ENCODE measurements at regions not wholly inside any gene's neighbourhood (a gene's known extent, or its start where the extent isn't known, plus 50 kb on each side); places are given as distances from the start of the nearest gene placed in this dataset.

GRCh38 chr11:114819028-114819427, 140.7 kb downstream of the NXPE2 start:
- ATAC-seq (replicated peaks) = no peak

GRCh38 chr11:114820621-114821020, 142.3 kb downstream of the NXPE2 start:
- Mint-ChIP-seq H3K36me3 (no peaks in the 10 kb centered on the region), H3K27ac (no peak overlapping the region), H3K4me1 (no peaks in the 10 kb centered on the region), H3K4me3 (no peak overlapping the region), H3K9me3 (peaks cover 3 to 4% of the 10 kb centered on the region in 2 donors), H3K27me3 (no peaks in the 10 kb centered on the region)
- no peak for ATAC-seq (replicated peaks)
- DNase-seq = no peak

More at GRCh38 chr11:114819028-114819427, 140.7 kb downstream of the NXPE2 start:
- no peaks in the 10 kb centered on the region for H3K36me3 Mint-ChIP-seq
- peaks cover 3 to 4% of the 10 kb centered on the region in 2 donors for H3K9me3 Mint-ChIP-seq
- no peak for DNase-seq
- no peak overlapping the region for H3K27ac Mint-ChIP-seq
- no peak overlapping the region for H3K4me3 Mint-ChIP-seq
- no peaks in the 10 kb centered on the region for H3K27me3 Mint-ChIP-seq
- no peaks in the 10 kb centered on the region for H3K4me1 Mint-ChIP-seq

GRCh38 chr11:114821621-114822412, 143.5 kb downstream of the NXPE2 start:
- Mint-ChIP-seq H3K36me3 (no peaks in the 10 kb centered on the region), H3K4me1 (no peaks in the 10 kb centered on the region), H3K27me3 (peaks cover 0 to 3% of the 10 kb centered on the region in 2 donors), H3K27ac (no peak overlapping the region), H3K4me3 (no peak overlapping the region), H3K9me3 (peaks cover 3 to 4% of the 10 kb centered on the region in 2 donors)
- ATAC-seq (replicated peaks) (no peak), DNase-seq (no peak)

GRCh38 chr11:114826910-114827442, 148.6 kb downstream of the NXPE2 start:
- ATAC-seq (replicated peaks) (no peak), DNase-seq (no peak)
- Mint-ChIP-seq H3K27me3 (peaks cover 0 to 4% of the 10 kb centered on the region in 2 donors), H3K4me3 (no peak overlapping the region), H3K27ac (no peak overlapping the region), H3K4me1 (no peaks in the 10 kb centered on the region), H3K36me3 (no peaks in the 10 kb centered on the region), H3K9me3 (peaks cover 3 to 4% of the 10 kb centered on the region in 2 donors)

- H3K27me3 Mint-ChIP-seq = peaks cover 0 to 4% of the 10 kb centered on the region in 2 donors
- DNase-seq = no peak
- H3K27ac Mint-ChIP-seq = no peak overlapping the region
- no peaks in the 10 kb centered on the region for H3K36me3 Mint-ChIP-seq
- no peak overlapping the region for H3K4me3 Mint-ChIP-seq
- H3K9me3 Mint-ChIP-seq = peaks cover 3 to 4% of the 10 kb centered on the region in 2 donors
- no peaks in the 10 kb centered on the region for H3K4me1 Mint-ChIP-seq
- ATAC-seq (replicated peaks) = no peak
These were observed 149.4 kb downstream of the NXPE2 start for GRCh38 chr11:114827736-114828135.

GRCh38 chr11:114832532-114833125, 154.3 kb downstream of the NXPE2 start:
- H3K9me3 Mint-ChIP-seq = peaks cover 0 to 2% of the 10 kb centered on the region in 2 donors
- no peak for DNase-seq
- no peaks in the 10 kb centered on the region for H3K4me1 Mint-ChIP-seq
- no peaks in the 10 kb centered on the region for H3K27me3 Mint-ChIP-seq
- ATAC-seq (replicated peaks) = no peak
- H3K4me3 Mint-ChIP-seq = no peak overlapping the region
- no peak overlapping the region for H3K27ac Mint-ChIP-seq
- no peaks in the 10 kb centered on the region for H3K36me3 Mint-ChIP-seq

GRCh38 chr11:114836161-114836560, 157.8 kb downstream of the NXPE2 start:
- Mint-ChIP-seq H3K27me3 (no peaks in the 10 kb centered on the region), H3K27ac (no peak overlapping the region), H3K36me3 (no peaks in the 10 kb centered on the region), H3K4me1 (no peaks in the 10 kb centered on the region), H3K9me3 (peaks cover 4 to 10% of the 10 kb centered on the region in 2 donors), H3K4me3 (no peak overlapping the region)
- ATAC-seq (replicated peaks) (no peak), DNase-seq (no peak)

GRCh38 chr11:114844896-114845295, 166.6 kb downstream of the NXPE2 start:
- no peak overlapping the region for H3K4me3 Mint-ChIP-seq
- ATAC-seq (replicated peaks) (no peak), DNase-seq (no peak)
- peaks cover 0 to 4% of the 10 kb centered on the region in 2 donors for H3K27me3 Mint-ChIP-seq
- H3K4me1 Mint-ChIP-seq = no peaks in the 10 kb centered on the region
- H3K36me3 Mint-ChIP-seq = no peaks in the 10 kb centered on the region
- H3K27ac Mint-ChIP-seq = no peak overlapping the region
- H3K9me3 Mint-ChIP-seq = peaks cover 0 to 4% of the 10 kb centered on the region in 2 donors

- no peaks in the 10 kb centered on the region for H3K36me3 Mint-ChIP-seq
- H3K27ac Mint-ChIP-seq = no peak overlapping the region
- no peak for ATAC-seq (replicated peaks)
- H3K4me1 Mint-ChIP-seq = no peaks in the 10 kb centered on the region
- no peak overlapping the region for H3K4me3 Mint-ChIP-seq
- peaks cover 0 to 4% of the 10 kb centered on the region in 2 donors for H3K27me3 Mint-ChIP-seq
- DNase-seq = no peak
- peaks cover 0 to 4% of the 10 kb centered on the region in 2 donors for H3K9me3 Mint-ChIP-seq
These were observed 167.6 kb downstream of the NXPE2 start for GRCh38 chr11:114845766-114846415.

- DNase-seq (no peak), ATAC-seq (replicated peaks) (no peak)
- Mint-ChIP-seq H3K4me3 (no peak overlapping the region), H3K27ac (no peak overlapping the region), H3K27me3 (peaks cover 0 to 4% of the 10 kb centered on the region in 2 donors), H3K4me1 (no peaks in the 10 kb centered on the region), H3K9me3 (peaks cover 0 to 4% of the 10 kb centered on the region in 2 donors), H3K36me3 (no peaks in the 10 kb centered on the region)
These were observed 168.1 kb downstream of the NXPE2 start for GRCh38 chr11:114846416-114846791.

GRCh38 chr11:114847306-114847975, 169.1 kb downstream of the NXPE2 start:
- Mint-ChIP-seq H3K4me1 (no peaks in the 10 kb centered on the region), H3K27me3 (peaks cover 0 to 4% of the 10 kb centered on the region in 2 donors), H3K36me3 (no peaks in the 10 kb centered on the region), H3K9me3 (peaks cover 0 to 4% of the 10 kb centered on the region in 2 donors), H3K27ac (no peak overlapping the region), H3K4me3 (no peak overlapping the region)
- DNase-seq (no peak), ATAC-seq (replicated peaks) (no peak)

GRCh38 chr11:114848027-114848426, 169.7 kb downstream of the NXPE2 start:
- no peak overlapping the region for H3K4me3 Mint-ChIP-seq
- peaks cover 0 to 4% of the 10 kb centered on the region in 2 donors for H3K27me3 Mint-ChIP-seq
- no peak for DNase-seq
- no peak overlapping the region for H3K27ac Mint-ChIP-seq
- no peaks in the 10 kb centered on the region for H3K36me3 Mint-ChIP-seq
- ATAC-seq (replicated peaks) = no peak
- peaks cover 0 to 4% of the 10 kb centered on the region in 2 donors for H3K9me3 Mint-ChIP-seq
- no peaks in the 10 kb centered on the region for H3K4me1 Mint-ChIP-seq

GRCh38 chr11:114857281-114857680, 179.0 kb downstream of the NXPE2 start:
- ATAC-seq (replicated peaks) = no peak
- Mint-ChIP-seq H3K36me3 (no peaks in the 10 kb centered on the region), H3K9me3 (peaks cover 4 to 13% of the 10 kb centered on the region in 2 donors), H3K27me3 (peaks cover 0 to 4% of the 10 kb centered on the region in 2 donors), H3K4me3 (no peak overlapping the region), H3K27ac (no peak overlapping the region), H3K4me1 (no peaks in the 10 kb centered on the region)
- DNase-seq = no peak

- Mint-ChIP-seq H3K9me3 (peaks cover under 1 to 5% of the 10 kb centered on the region in 2 donors), H3K36me3 (no peaks in the 10 kb centered on the region), H3K27me3 (no peaks in the 10 kb centered on the region), H3K27ac (no peak overlapping the region), H3K4me3 (no peak overlapping the region), H3K4me1 (no peaks in the 10 kb centered on the region)
- ATAC-seq (replicated peaks) (no peak), DNase-seq (no peak)
These were observed 186.6 kb downstream of the NXPE2 start for GRCh38 chr11:114864896-114865295.

Data from stimulated activated naive B cell treated with anti-CD40 and anti-IgM and Interleukin-4, amounts not matched to agents 10 μg/mL and 1 μg/mL and 100 μg/mL, for 72 hours (primary cell).